PC-3 (cell line): ENCODE measurements at regions not wholly inside any gene's neighbourhood (a gene's known extent, or its start where the extent isn't known, plus 50 kb on each side); places are given as distances from the start of the nearest gene placed in this dataset.

Experiments
- CTCF ChIP-seq: fragments of 300-600 bp; sonication (generic); conservative IDR thresholded peaks from 2 replicates; pipeline ENCODE4 v1.5.1; 2017; ENCODE audit warnings: antibody characterized with exemption, low read depth, mild to moderate bottlenecking, low read length
- EZH2 ChIP-seq: fragments of 300-600 bp; sonication (generic); IDR thresholded peaks from one replicate; pipeline ENCODE4 v1.6.1; 2017; ENCODE audit warnings: antibody characterized with exemption, mild to moderate bottlenecking, low read length; ENCODE audit not compliant: unreplicated experiment
- EZH2phosphoT487 ChIP-seq: fragments of 300-600 bp; sonication (generic); IDR thresholded peaks from 2 replicates; pipeline ENCODE4 v1.6.1; 2018; ENCODE audit warnings: mild to moderate bottlenecking, antibody characterized with exemption, low read length, borderline replicate concordance

GRCh38 chr5:85590764-85591163 lies 1027.0 kb upstream of the COX7C start:
- TF ChIP-seq CTCF (no peak), EZH2 (no peak), EZH2phosphoT487 (no peak)
